NCI-H345 (cell line): ENCODE measurements at regions not wholly inside any gene's neighbourhood (a gene's known extent, or its start where the extent isn't known, plus 50 kb on each side); places are given as distances from the start of the nearest gene placed in this dataset.
A peak's percentile ranks its signal among the peaks of the same experiment; 100 is the strongest.

ENCODE experiments used
- DNase-seq: peaks from one replicate; lab custom pipeline; 2025; lab: John Stamatoyannopoulos, UW

DNA sequence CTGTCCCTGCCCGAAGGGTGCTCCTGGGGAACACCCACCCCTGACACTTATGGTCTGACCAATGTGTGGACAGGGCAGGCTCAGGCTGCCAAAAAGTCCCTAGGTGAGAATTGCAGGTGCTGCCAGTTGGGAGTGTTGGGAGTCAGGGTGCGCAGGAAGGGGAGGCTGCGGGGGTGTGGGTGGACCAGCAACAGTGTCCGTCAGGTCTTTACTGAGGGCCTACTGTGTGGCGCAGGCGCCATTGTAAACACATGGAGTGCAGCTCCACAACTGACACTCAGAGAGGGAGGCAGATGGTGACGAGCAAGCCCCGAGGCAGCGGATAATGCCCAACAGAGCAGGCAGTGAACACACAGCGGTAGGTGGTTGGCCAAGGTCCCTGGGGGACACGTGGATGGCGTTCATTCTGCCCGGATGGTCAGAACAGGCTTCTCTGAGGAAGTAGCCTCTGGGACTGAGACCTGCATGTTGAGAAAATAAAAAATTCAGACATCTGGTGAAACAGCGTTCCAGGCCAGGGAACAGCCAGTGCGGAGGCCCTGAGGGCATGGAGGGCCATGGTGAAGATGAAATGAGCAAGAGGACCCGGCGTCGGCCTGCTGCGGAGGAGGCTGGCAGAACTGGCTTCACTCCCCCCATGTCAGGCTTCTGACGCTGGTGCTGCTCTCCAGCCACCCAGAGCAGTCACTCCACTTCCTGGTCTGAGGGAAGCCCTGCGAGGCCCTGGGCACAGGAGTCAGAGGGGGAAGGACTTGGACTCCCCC is 136.2 kb upstream of the ZBTB40 start:
- DNase-seq, result no peak

DNA sequence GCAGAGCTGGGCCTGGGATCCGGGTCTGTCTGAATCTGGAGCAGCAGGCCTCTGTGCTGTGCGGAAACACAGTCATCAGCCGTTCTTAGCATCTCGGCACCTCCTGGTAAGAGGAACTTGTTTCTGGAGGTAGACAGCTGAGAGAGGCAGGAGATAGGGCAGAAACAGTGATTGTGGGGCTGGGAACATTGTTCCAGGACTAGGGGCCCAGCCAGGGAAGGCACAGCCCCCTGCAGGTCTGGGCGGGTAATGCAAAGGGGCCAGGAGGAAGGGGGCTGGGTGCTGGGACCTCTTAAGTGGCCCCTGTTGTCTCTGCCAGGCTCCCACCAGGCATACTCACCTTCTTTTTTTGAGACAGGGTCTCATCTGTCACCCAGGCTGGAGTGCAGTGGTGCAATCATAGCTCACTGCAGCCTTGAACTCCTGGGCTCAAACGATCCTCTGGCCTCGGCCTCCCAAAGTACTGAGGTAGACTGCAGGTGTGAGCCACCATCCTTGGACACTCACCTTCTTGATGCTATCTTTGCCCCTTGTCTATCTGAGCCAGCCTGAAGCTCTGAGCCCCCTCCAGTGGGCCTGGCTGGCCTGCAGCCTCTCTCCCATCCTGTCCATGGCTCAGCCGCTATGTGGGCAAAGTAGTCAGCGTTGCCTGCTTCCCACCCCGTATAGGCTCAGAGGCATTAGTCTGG is 134.3 kb upstream of the ZBTB40 start:
- no peak for DNase-seq

GRCh38 chr1:22317920-22318243 is 133.8 kb upstream of the ZBTB40 start:
- peak; percentile 9 for DNase-seq

GRCh38 chr1:22318279-22318981 is 133.2 kb upstream of the ZBTB40 start:
- DNase-seq, result peak; percentile 69

DNA sequence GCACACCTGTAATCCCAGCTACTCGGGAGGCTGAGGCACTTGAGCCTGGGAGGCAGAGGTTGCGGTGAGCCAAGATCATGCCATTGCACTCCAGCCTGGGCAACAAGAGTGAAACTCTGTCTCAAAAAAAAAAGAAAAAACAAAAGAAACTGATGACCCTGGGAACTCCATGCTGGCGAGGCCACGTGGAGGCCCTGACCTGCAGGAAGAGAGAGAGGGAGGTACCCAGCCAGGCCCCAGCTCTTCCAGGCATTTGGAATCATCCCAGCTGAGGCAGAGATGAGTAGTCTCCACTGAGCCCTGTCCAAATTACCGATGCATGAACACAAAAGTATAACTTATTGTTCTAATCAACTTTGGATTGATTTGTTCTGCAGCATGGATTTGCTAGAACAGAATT is 132.0 kb upstream of the ZBTB40 start:
- no peak for DNase-seq

DNA sequence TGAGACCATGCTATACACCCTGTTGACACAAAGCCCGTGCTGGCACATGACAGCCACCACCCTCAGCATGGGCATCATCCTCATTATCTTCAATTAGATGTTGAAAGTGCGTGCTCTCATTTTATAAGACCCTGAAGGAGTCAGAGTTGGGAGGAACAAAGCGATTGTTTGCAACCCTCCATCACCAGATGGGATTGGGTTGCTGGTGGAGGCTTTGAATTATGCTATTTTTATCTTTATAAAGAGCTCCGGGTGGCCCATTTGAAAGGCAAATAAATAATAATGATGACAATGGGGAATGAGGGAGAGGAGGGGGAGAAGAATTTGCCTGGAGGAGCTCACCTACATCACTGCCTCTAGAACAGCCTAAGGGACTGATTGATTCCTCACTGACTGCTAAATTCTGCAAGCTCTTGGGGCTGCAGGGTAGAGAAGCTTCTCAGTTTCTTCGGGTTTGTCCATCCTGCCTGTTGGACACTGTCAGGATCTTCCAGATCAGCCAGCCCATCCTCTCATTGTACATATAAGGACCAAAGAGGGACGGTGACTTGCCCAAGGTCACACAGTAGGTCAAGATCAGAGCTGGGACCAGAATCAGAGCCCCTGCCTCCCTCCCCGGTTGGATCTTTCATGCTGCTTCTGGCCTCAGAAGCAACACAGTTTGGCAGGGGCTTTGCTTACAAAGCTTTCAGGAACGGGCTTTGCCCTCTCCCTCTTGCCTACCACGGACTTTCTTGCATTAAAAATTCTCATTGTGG is 130.9 kb upstream of the ZBTB40 start:
- DNase-seq, result peak; percentile 79

- no peak for DNase-seq
These were observed 129.7 kb upstream of the ZBTB40 start for GRCh38 chr1:22321917-22322316.

DNA sequence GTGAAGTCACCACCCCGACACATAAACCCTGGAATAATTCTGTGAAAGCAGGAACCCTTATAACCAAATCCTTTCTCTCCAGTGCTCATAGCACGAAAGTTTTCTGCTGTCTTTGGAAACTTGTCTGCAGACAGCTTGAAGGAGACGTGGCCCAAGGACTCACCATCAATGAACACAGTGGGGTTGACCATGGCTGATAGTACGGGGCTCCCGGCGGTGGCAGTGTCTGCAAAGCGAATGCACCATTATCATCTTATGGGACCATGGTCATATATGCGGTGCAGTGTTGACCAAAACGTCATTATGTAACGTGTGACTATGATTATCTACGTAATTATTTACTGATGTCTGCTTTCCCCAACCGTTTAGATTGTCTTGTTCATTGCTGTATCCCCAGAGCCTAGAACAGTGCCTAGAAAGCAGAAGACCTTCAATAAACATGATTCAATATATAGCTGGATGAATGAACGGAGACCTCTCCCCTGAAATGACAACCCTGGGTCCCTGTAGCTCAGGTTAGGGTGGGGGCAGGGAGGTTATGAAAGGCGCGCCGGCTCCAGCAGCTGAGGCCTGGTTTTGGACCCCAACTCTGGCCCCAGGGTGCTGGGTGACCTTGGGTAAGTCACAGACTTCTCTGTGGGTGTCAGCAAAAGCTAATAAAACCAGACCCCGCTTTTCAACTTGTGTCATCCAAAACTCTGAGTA is 128.4 kb upstream of the ZBTB40 start:
- no peak for DNase-seq

- peak; percentile 12 for DNase-seq
These were observed 127.7 kb upstream of the ZBTB40 start for GRCh38 chr1:22323846-22324504.

DNA sequence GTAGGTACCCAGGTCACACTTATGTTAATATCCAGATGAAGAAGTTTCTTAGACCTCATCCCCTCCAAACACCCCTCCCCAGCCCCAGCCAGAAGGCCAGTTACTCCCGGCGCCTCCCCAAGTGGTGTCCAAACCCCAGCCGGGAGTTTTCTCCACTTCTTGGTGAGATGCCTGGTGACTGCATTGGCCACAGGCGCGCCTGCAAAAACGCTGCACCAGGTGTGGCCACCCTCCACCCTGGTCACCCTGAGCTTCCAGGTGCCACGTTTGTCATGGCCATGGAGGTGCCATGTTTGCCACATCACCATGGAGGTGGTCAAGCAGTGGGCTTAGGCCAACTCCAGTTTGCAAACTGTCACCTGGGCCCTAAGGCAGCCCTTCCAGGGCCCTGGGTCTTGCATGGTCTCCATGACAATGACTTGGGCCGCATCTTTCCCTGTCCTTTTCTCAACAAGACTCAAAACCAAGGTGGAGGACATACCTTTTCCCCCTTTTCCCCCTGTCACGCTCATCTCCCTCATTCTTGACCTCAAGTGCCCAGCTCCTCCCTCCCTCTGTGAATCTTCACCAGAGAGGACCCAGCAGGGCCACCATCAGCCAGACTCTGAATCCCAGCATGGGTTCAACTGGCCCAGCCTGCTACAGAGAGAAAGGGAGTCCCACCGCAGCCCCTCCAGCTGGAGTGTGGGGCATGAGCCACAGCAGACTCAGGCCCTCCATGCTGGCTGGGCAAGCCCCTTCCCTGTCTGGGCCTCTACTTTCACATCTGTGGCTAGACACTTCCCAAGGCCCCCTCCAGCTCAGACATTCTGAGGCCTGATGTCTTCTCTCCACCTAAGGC is 125.9 kb upstream of the ZBTB40 start:
- no peak for DNase-seq

- DNase-seq, result no peak
These were observed 125.2 kb upstream of the ZBTB40 start for GRCh38 chr1:22326372-22326915.

DNA sequence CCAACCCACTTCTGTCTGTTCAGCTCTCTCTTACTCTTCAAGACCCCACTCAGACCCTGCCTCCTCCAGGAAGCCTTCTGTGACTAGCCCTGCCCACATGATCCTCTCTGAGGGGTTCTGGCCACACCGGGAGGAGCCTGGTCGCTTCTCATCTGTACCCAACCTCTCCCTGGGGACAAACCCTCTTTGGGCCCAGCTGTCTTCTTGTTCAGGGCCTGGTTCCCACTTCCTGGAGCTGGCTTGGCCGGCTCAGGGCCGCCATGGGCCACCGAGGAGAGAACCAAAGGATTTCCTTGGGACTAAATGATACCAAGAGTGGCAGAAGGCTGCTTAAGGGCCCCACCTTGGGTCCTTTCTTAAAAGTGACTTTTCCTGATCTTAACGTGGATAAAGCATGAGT is 124.7 kb upstream of the ZBTB40 start:
- DNase-seq, result no peak

DNA sequence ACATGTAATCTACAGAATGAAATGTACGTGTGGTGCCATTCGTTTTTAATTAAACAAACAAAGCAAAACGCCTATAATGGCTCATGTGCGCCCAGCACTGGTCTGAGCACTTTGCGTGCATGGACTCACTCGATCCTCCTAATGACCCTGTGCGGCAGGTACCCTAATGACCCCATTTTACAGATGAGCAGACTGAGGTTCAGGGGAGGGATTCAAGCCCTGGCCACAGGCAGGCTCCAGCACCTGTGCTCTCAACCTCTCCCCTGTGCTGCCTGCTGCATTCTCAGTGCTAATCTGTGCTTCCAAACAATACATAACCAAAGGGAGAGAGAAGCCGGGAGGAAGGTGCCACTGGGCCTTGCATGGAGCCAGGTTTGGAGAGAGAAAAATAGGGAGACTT is 124.2 kb upstream of the ZBTB40 start:
- DNase-seq, result no peak

DNA sequence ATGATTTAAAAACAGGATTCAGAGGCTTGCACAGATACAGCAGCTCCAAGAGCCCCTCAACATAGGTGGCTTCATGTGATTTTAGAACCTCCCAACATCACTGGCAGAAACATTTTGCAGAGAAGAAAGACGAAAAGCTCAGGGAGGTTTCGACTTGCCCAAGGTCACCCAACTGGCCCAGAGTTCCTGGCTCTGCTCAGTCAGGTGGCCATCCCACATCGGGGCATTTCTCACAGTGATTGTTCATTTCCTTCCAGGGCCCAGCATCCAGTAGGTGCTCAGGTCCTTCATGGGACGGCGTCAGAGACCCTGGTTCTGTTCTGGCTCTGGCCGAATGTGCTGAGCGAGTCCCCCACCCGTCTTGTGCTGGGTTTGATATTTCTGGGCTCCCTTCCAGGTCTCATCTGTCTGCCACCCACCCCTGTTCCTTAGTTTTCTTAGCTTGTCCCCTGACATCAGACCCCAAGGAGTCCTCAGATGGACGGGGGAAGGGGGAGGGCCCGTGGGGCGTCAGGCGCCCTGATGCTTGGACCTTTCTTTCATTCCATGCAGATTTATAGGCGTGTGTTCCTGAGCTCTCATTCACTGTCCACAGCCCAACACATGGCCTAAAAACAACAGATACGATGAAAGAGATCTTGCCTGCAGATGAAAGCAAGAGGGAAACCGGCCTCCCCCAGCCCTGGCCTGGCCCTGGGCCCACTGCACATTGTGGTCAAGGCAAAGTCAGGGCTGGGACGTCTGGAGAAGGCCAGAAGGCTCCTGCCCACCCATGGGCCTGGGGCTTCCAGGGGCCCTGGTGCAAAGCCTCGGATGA is 123.1 kb upstream of the ZBTB40 start:
- DNase-seq, result no peak

DNA sequence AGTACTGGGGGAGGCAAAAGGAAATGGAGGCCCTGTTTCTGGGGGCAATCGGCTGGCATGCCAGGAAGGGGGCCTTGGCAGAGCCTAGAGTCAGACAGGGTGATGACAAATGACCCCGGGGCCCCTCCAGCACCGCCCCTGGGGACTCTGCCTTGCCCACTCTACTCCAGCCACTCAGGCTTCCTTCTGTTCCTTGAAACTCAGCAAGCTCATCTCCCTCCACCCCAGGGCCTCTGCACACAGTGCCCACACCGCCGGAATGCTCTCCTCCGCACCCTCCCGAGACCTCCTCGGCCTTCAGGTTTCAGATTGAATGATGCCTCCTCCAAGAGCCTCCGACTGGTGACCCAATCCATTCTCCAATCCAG is 122.5 kb upstream of the ZBTB40 start:
- DNase-seq, result no peak

- DNase-seq, result no peak
These were observed 121.4 kb upstream of the ZBTB40 start for GRCh38 chr1:22330092-22330759.

DNA sequence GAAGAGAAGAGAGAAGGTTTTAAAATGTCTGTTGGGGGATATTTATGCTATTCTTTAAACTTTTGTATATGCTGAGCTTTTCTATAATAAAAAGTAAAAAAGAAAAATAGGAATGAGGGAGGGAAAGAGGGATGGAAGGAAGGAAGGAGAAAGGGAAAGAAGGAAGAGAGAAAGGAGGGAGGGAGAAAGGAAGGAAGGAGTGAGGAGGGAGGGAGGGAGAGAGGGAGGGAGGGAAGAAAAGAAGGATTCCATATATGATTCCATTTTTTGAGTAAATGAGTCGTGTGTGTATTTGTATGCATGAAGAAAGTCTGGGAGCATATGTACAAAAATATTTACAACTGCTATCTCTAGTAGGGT is 120.9 kb upstream of the ZBTB40 start:
- no peak for DNase-seq

DNA sequence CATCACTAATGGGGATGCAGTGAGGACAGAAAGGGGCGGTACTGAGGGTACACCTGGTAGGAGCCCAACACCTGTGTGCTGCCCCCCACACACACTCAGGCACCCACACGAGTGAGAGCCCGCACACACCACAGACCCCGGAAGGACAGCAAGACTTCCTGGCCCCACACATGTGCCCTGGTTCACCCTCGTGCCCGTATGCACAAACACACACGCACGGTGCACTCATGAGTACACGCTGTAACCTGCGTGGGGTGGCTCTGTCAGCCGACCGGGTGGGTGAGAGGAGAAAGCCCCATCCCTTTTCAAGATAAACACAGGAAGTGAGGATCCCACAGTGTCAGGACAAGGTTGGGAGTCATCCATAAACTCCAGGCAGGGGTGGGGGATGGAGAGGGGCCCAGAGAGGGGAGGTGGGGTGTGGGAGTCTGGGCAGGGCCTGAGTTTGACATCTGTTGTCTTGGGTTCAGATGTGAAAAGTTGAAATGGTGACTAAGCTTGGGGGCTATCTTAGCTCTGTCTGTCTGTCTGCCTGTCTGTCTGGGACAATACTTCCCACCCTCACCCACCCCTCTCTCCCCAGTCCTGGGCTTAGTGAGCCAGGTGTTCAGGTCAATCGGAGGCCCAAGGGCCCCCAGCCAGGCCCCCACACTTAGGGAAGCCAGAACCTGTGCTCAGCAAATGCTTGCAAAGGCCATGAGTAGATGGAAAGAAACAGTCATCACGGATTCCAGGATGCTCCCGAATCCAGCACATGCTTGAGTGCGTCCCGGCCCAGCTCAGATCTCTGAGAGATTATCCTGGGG is 119.8 kb upstream of the ZBTB40 start:
- no peak for DNase-seq
